KMS-11 (cell line): ENCODE measurements at regions not wholly inside any gene's neighbourhood (a gene's known extent, or its start where the extent isn't known, plus 50 kb on each side); places are given as distances from the start of the nearest gene placed in this dataset.

Experiments used
- H2AFZ ChIP-seq: fragments of 200-600 bp; sonication (generic); 2 replicates; pipeline ENCODE4 v1.6.1; 2016; ENCODE audit warnings: antibody characterized with exemption, mixed run types, low read depth
- H3K27ac ChIP-seq: fragments of 200-600 bp; sonication (generic); 2 replicates; pipeline ENCODE4 v1.6.1; 2016; ENCODE audit warnings: mild to moderate bottlenecking, mixed run types
- H3K27me3 ChIP-seq: fragments of 200-600 bp; sonication (generic); 2 replicates; pipeline ENCODE4 v1.6.1; 2017; ENCODE audit warnings: mild to moderate bottlenecking, low read depth, mixed run types, moderate library complexity; ENCODE audit not compliant: insufficient read depth
- H3K36me3 ChIP-seq: fragments of 200-600 bp; sonication (generic); 2 replicates; pipeline ENCODE4 v1.6.1; 2017; ENCODE audit warnings: mild to moderate bottlenecking, mixed run types; ENCODE audit not compliant: insufficient read depth
- H3K4me1 ChIP-seq: fragments of 200-600 bp; sonication (generic); 2 replicates; pipeline ENCODE4 v1.6.1; 2016; ENCODE audit warnings: mild to moderate bottlenecking, low read depth, mixed run types; ENCODE audit not compliant: poor library complexity, severe bottlenecking
- H3K4me2 ChIP-seq: fragments of 200-600 bp; sonication (generic); 2 replicates; pipeline ENCODE4 v1.7.0; 2016; ENCODE audit warnings: mild to moderate bottlenecking, mixed run types
- H3K4me3 ChIP-seq: fragments of 200-600 bp; sonication (generic); IDR thresholded peaks from 2 replicates; pipeline ENCODE4 v1.6.1; 2017; ENCODE audit warnings: low read depth, low read length, mixed read lengths; ENCODE audit not compliant: insufficient read depth
- H3K79me2 ChIP-seq: fragments of 200-600 bp; sonication (generic); 2 replicates; pipeline ENCODE4 v1.6.1; 2016; ENCODE audit warnings: low read depth, mixed run types; ENCODE audit not compliant: insufficient read depth
- H3K9ac ChIP-seq: fragments of 200-600 bp; sonication (generic); 2 replicates; pipeline ENCODE4 v1.6.1; 2016; ENCODE audit warnings: mild to moderate bottlenecking, mixed run types
- H4K20me1 ChIP-seq: fragments of 200-600 bp; sonication (generic); 2 replicates; pipeline ENCODE4 v1.6.1; 2016; ENCODE audit warnings: mild to moderate bottlenecking, mixed run types; ENCODE audit not compliant: insufficient read depth
- CTCF ChIP-seq: fragments of 200-600 bp; sonication (generic); conservative IDR thresholded peaks from 2 replicates; pipeline ENCODE4 v1.6.1; 2017; ENCODE audit warnings: low read depth, mild to moderate bottlenecking, antibody characterized with exemption, low read length, moderate library complexity, mixed read lengths

- Histone ChIP-seq H3K9ac (no peak overlapping the region), H3K27ac (no peak overlapping the region), H2AFZ (peak overlapping the region; percentile 9; the same call in 1 of the 2 replicates), H3K27me3 (no peaks in the 10 kb centered on the region), H3K36me3 (no peaks in the 10 kb centered on the region), H3K4me3 (no peak overlapping the region), H3K79me2 (no peaks in the 10 kb centered on the region), H3K4me1 (peaks cover 48% of the 10 kb centered on the region), H4K20me1 (no peaks in the 10 kb centered on the region), H3K4me2 (peak overlapping the region; percentile 11; the same call in 1 of the 2 replicates)
- no peak for TF ChIP-seq CTCF
These were observed 86.9 kb downstream of the ZFP36L2 start for GRCh38 chr2:43139501-43139900.

DNA sequence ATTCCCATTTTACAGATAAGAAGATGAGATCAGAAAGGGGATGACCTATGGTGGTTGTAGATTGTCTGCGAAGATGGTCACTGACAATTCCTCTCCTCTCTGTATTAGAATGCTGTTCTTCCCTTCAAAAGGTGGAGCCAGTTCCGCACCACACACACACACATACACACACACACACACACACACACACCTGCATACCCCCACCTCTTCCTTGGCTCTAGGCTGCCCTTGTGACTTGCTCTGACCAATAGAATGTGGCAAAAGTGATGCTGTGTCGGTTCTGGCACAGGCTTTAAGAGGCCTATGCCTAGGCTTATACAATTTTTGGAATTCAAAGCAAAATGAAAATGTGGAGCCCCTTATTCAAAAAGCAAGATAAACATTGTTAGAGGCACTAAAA is 88.0 kb downstream of the ZFP36L2 start:
- TF ChIP-seq CTCF: no peak
- Histone ChIP-seq H3K27me3 (no peaks in the 10 kb centered on the region), H3K4me2 (no peak overlapping the region), H3K36me3 (no peaks in the 10 kb centered on the region), H3K27ac (no peak overlapping the region), H2AFZ (no peak overlapping the region), H3K9ac (no peak overlapping the region), H3K79me2 (no peaks in the 10 kb centered on the region), H3K4me3 (no peak overlapping the region), H4K20me1 (no peaks in the 10 kb centered on the region), H3K4me1 (peaks cover 58% of the 10 kb centered on the region)

DNA sequence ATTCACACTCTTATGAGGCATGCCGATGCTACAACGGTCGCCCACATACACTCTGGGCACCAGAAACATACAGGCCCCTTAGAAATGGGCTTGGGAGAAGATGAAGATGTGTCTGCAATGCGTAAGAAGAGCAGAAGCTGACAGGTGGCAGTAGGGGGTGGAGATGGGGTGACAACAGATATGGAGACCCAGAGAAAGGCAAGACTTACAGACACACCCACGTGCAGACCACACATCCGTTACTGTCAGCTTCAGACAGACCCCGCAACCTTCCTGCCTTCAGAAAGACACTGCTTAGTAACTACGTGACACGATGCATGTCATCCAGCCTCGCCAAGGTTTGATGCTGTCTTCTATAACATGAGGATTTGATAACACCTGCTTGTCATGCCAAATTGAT is 89.5 kb downstream of the ZFP36L2 start:
- no peak overlapping the region for H3K9ac ChIP-seq
- H3K4me2 ChIP-seq: no peak overlapping the region
- no peaks in the 10 kb centered on the region for H3K27me3 ChIP-seq
- peaks cover 74% of the 10 kb centered on the region for H3K4me1 ChIP-seq
- no peaks in the 10 kb centered on the region for H3K36me3 ChIP-seq
- no peak for TF ChIP-seq CTCF
- H2AFZ ChIP-seq: no peak overlapping the region
- no peak overlapping the region for H3K4me3 ChIP-seq
- no peaks in the 10 kb centered on the region for H4K20me1 ChIP-seq
- no peak overlapping the region for H3K27ac ChIP-seq
- H3K79me2 ChIP-seq: no peaks in the 10 kb centered on the region

DNA sequence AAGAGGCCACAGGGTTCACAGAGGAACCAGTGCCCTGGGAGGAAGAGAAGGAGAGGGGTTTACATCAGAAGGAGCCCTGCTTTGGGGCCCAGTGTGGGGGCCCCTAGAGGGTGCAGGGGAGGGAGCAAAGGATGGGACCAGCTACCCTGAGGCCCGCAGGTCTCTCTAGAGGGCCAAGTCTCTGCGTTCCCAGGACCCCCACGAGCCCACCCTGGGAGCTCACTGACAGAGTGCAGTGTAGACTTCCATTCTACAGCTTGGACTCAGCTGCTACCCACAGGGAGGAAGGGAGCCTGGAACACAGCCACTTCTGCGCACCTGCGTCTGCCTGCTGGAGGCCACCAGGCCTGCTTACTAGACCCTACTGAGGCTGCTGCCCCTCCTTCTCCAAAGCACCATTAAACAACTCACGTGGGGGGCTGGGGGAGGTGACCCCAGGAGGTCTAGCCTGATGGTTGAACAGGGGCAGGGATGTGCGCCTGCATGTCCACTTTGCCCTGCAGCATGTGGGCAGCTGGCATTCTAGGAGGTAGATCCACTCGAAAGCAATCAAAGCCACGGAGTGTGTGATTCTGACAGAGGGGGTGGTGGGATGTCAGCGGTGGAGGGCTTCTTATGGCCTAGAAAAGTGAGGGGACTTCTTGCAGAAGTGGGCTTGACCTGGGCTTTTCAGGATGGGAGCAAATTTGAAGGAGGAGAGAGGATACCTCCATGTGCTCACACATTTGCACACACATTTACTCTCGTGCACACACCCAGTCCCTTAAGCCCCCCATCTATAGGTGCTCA is 90.2 kb downstream of the ZFP36L2 start:
- Histone ChIP-seq H3K4me1 (peaks cover 80% of the 10 kb centered on the region), H3K9ac (peak overlapping the region; percentile 72; the same call in 1 of the 2 replicates), H2AFZ (peak overlapping the region; percentile 52; the same call in 1 of the 2 replicates), H3K27ac (peak overlapping the region; percentile 94), H4K20me1 (no peaks in the 10 kb centered on the region), H3K4me2 (peak overlapping the region; percentile 99), H3K4me3 (no peak overlapping the region), H3K36me3 (no peaks in the 10 kb centered on the region), H3K79me2 (no peaks in the 10 kb centered on the region), H3K27me3 (no peaks in the 10 kb centered on the region)
- TF ChIP-seq CTCF: no peak
